ENCODE measurements at regions not wholly inside any gene's neighbourhood (a gene's known extent, or its start where the extent isn't known, plus 50 kb on each side); places are given as distances from the start of the nearest gene placed in this dataset.

- DNase-seq (ENCODE audit: low read depth in 3 of 3), result no peak
Observed at GRCh38 chr3:72003936-72004335, 219.0 kb upstream of the PROK2 start.

DNA sequence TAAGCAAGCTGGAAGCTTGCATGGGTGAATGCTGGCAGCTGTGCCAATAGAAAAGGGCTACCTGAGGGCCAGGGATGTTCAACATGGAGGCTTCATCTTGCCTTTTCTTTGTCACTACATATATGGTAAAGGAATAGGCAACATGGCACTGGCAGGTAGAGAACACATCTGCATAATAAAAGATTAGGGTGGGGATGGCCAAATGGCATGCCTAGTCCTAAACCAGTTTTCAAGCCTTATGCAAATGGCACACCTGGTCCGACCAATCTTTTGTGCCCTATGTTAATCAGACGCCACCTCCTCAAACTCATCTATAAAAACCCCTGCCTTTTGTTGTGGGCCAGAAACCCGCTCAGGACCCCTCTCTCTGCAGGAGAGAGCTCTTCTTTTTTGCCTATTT is 216.8 kb upstream of the PROK2 start:
- no peak for DNase-seq (ENCODE audit: low read depth in 3 of 3)

DNA sequence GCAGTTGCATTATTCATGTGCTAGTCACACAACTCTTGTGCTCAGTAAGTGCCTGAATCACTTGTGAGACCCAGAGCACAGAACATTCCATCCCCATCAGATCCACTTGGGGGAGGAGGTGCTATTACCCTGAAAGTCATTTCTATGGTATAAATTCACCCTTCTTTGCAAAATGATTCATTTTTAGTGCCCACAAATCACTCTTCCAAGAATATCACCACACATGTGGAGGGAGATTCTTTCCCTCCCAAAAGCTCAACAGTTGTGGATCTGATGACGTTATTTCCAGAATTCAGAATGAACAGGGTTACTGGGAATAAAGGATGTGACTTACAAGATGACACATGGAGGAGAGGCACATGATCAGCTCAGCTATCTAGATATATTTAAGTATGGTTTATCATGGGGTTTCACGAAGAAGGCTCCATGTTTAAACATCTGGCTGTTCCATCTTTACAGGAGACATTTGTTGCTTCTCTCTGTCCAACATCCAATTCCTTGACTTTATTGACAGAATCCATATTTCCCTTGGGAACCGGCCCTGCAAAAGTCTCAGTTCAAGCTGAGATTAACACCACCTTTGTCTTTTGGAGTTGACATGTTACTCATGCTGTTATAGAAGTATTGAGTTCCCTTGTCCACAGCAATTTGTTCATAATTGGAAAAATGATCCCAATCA is 214.2 kb upstream of the PROK2 start:
- no peak for DNase-seq (ENCODE audit: low read depth in 3 of 3)

GRCh38 chr3:71997066-71997653 is 212.2 kb upstream of the PROK2 start:
- DNase-seq (ENCODE audit: low read depth in 3 of 3), result no peak

- DNase-seq (ENCODE audit: low read depth in 3 of 3), result no peak
Observed at GRCh38 chr3:71994906-71995305, 210.0 kb upstream of the PROK2 start.

DNA sequence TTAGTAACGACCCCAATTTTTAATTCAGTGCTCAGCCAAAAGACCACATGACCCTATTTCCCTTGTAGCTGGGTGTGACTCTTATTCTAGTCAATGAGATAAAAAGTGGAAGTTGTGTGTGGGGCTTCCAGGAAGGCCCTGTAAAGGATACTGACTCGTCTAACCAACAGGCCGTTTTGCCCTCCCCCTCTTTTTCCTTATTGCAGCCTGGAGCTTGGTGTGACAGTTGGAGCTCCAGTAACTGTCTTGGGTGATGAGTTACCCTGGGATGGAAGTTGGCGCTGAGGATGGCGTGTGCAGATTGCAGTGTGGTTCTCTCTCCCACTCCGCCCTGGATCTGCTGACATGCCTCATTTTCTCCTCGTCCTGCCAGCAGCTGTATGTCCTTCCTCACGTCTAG is 209.3 kb upstream of the PROK2 start:
- DNase-seq (ENCODE audit: low read depth in 3 of 3), result no peak

GRCh38 chr3:71991681-71992080 is 206.7 kb upstream of the PROK2 start:
- DNase-seq (ENCODE audit: low read depth in 3 of 3), result no peak

GRCh38 chr3:71991046-71991445 is 206.1 kb upstream of the PROK2 start:
- DNase-seq (ENCODE audit: low read depth in 3 of 3), result no peak

DNA sequence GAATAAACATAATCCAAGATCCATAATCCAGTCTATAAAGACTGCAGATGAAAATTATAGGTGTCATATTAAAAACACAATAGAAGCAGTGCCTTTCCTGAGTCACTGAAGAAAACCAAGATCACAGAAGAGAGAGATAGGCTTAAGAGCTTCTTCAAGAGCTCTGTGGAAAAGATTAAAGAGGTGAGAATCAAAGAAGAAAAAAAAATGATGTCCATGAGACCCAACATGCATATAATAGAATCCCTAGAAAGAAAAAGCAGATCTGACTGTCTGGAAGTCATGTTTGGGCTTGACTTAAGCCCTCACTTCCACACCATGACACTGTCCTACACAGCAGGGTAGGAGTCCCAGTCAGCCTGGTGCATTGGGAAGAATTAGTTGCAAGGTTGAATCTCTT is 205.6 kb upstream of the PROK2 start:
- no peak for DNase-seq (ENCODE audit: low read depth in 3 of 3)

GRCh38 chr3:71989165-71989564 is 204.2 kb upstream of the PROK2 start:
- DNase-seq (ENCODE audit: low read depth in 3 of 3), result no peak

DNA sequence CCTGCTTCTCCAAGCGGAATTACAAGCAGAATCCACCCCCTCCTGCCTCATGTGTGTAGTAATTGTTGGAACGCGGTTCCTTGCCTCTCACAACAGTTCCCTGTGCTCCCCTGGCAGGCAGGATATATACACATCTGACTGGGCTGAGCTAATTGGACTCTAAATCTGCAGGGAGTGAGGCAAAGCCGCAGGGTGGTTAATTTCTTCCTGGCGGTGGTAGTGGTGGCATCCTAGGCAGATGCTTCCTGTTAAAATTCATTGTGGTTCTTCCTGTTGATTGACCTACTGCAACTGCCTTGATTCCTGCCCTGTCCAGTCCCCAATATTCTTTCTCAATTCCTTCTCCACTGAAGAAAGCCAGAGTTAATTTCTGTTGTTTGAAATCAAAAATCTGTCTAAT is 202.9 kb upstream of the PROK2 start:
- DNase-seq (ENCODE audit: low read depth in 3 of 3), result no peak

DNA sequence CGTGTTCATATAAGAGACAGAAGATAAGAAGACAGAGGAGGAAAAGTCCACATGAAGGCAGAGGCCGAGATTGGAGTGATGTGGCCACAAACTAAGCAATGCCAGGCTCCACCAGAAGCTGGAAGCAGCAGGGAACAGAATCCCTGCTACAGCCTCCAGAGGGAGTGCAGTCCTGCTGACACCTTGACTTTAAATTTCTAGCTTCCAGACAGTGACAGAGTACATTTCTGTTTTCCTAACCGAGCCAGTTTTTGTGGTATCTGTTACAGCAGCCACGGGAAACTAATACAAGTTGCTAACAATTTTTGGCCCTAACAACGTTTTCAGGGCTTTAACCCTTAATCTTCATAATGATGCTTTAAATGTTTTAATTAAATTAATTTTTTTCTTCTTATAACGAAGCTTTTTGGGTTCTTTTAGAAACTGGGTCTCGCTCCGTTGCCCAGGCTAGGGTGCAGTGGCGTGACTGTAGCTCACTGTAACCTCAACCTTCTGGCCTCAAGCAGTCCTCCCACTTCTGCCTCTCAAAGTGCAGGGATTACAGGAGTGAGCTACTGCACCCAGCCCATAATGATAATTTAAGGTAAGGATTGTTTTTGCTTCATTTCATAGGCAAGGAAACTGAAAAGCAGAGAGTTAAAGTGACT is 202.3 kb upstream of the PROK2 start:
- no peak for DNase-seq (ENCODE audit: low read depth in 3 of 3)

- DNase-seq (ENCODE audit: low read depth in 3 of 3), result no peak
Observed at GRCh38 chr3:71986606-71987005, 201.7 kb upstream of the PROK2 start.

DNA sequence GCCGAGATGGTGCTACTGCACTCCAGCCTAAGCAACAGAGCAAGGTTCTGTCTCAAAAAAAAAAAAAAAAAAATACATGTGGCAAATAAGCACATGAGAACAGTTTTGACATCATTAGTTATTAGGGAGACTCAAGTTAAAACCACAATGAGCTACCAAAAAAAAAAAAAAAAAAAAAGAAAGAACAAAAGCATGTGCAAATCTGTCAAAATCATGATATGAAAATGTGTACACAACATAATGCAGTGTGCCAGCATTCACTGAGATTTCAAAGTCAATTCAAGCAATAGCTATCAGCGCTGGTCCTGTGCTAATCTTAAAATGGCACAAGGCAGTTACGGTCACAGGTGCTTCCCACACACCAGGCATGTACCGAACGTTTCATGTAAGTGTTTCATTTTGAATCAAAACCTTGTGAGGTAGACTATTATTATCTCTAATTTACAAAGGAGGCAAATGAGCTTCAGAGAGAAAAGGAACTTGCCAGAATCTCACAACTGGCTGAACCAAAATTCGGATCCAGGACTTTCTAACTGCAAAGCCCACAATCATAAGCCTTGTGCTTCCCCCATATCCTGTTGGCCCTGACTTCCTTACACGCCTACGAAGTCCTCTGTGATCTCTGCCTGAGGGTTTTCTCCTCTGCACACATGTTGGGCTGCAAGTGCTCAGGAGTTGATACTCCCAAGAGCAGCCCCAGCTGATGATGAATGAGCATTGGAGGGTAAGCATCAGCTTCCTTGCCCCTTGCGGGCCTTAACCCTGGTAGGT is 200.1 kb upstream of the PROK2 start:
- peak in 1 of 3 experiments; percentile 25 for DNase-seq (ENCODE audit: low read depth in 3 of 3)

DNA sequence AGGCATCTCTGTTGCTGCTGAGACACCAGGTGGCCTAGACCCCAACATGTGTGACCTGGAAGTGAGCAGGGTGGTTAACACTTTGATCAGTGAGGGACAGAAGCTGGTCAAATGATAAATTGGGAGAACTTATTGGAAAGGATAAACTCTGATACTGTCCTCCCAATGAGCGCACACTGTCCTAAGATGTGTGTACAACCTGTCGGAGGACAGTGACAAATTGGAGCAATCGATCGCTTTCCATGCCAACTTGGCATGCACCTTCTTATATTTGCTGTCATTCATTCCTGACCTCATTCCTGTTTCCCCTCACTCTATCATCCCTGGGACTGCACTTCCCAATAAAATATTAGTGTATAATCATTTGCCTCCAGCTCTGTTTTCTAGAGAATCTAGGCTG is 198.7 kb upstream of the PROK2 start:
- no peak for DNase-seq (ENCODE audit: low read depth in 3 of 3)

DNA sequence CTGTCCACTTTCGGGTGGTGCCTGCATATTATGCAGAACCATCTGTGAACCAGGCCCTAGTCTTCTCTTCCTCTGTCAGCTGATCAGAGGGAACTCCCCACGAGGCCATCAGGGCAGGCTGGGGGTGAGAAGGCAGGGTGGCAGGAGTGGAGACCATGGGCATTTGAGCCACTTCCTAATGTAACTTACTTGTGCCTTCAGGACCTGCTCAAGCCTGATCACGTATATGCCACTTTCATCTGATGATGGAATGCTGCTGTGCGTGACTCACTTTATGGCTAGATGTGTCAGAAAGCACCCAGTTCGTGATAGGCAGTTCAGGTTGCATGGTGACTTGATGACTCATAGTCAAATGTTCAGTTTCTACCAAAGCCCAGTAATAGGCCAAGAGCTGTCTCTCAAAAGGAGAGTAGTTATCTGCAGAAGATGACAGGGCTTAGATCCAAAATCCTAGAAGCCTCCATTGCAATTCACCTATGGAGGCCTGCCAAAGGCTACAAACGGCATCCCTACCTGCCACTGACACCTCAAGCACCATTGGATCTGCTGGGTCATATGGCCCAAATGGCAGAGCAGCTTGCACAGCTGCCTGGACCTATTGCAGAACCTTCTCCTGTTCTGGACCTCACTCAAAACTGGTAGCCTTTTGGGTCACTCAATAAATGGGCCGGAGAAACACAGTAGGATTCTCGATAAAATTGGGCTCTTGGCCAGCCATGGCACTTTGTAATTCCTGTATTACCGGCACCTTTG is 197.7 kb upstream of the PROK2 start:
- DNase-seq (ENCODE audit: low read depth in 3 of 3), result peak; percentile 36 to 53 (median 46)

GRCh38 chr3:71979175-71979574 is 194.2 kb upstream of the PROK2 start:
- DNase-seq (ENCODE audit: low read depth in 3 of 3), result no peak

- peak in 1 of 3 experiments; percentile 26 for DNase-seq (ENCODE audit: low read depth in 3 of 3)
Observed at GRCh38 chr3:71978150-71978721, 193.3 kb upstream of the PROK2 start.

GRCh38 chr3:71977525-71977924 is 192.6 kb upstream of the PROK2 start:
- no peak for DNase-seq (ENCODE audit: low read depth in 3 of 3)

GRCh38 chr3:71975573-71975972 is 190.6 kb upstream of the PROK2 start:
- no peak for DNase-seq (ENCODE audit: low read depth in 3 of 3)

DNA sequence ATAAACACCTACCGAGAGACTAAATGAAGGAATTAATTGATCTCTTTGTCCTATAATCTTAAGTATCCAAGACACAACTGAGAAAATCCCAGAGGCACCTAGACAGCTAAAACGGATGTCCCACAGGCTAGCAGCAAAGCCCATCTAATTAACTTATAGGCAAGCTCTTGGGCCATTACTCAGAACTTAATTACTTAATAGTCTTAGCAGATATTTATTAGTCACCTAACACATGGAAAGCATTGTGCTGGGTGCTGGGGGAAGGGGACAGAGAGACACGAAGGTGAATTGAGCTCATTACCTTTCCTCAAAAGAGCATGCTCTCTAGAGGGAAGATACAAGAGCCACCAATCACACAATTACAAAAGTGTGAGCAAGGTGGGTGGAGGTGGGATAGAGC is 189.8 kb upstream of the PROK2 start:
- no peak for DNase-seq (ENCODE audit: low read depth in 3 of 3)
